ENCODE measurements at regions not wholly inside any gene's neighbourhood (a gene's known extent, or its start where the extent isn't known, plus 50 kb on each side); places are given as distances from the start of the nearest gene placed in this dataset.

GRCh38 chr1:147078606-147079399 lies 93.5 kb downstream of the PRKAB2 start:
- no peaks in the 10 kb centered on the region for H3K9me3 ChIP-seq (replicated peaks; ENCODE audit: control insufficient read depth, insufficient read depth, low read depth, low read length)
- peaks cover 48 to 58% of the 10 kb centered on the region in 2 experiments for H3K27me3 ChIP-seq (ENCODE audit: control insufficient read depth in 2 of 2, insufficient read depth in 2 of 2, low read length in 2 of 2)
- H3K27ac ChIP-seq (ENCODE audit: extremely low read depth, low read depth, low read length), result no peak overlapping the region
- intact Hi-C loops (cut with micrococcal nuclease) (no loop called here), in situ Hi-C loops (cut with MboI) (no loop called here)
- no peak for DNase-seq (ENCODE audit: extremely low read depth in 1 of 4, low spot score in 3 of 4)
- H3K4me3 ChIP-seq, result no peak overlapping the region
- WGBS (ENCODE audit: insufficient coverage, low coverage, missing lambda C conversion rate), result 34% methylated on average over 46 of the region's 52 CpGs
- no peak for TF ChIP-seq MTA2 (IDR thresholded peaks at IDR 0.05; ENCODE audit: low read depth)
- TF ChIP-seq ETS1 (conservative IDR thresholded peaks at IDR 0.05; ENCODE audit: control insufficient read depth, low read depth, low read length), result no peak
- no peak for TF ChIP-seq PPARD (CRISPR knock-in tag; IDR thresholded peaks at IDR 0.05)
- no peak for TF ChIP-seq RFX5 (IDR thresholded peaks at IDR 0.05; ENCODE audit: low read depth, low read length)
- no peak for TF ChIP-seq ZNF217 (CRISPR knock-in tag; IDR thresholded peaks at IDR 0.05)
- TF ChIP-seq ZNF518B (CRISPR knock-in tag; IDR thresholded peaks at IDR 0.05), result no peak
- TF ChIP-seq THAP12 (CRISPR knock-in tag; IDR thresholded peaks at IDR 0.05), result no peak
- TF ChIP-seq SMARCE1 (IDR thresholded peaks at IDR 0.05), result no peak
- TF ChIP-seq PRDM10 (IDR thresholded peaks at IDR 0.05; ENCODE audit: partially characterized antibody), result no peak
- TF ChIP-seq PHB2 (IDR thresholded peaks at IDR 0.05; ENCODE audit: low read depth), result no peak
- peaks cover 2 to 31% of the 10 kb centered on the region in 2 experiments; a peak in 4 of 5 replicates for H3K4me1 ChIP-seq (replicated peaks in 1 of 2; ENCODE audit: control insufficient read depth in 2 of 2, insufficient read depth in 2 of 2, low read length in 2 of 2)
- no peaks in the 10 kb centered on the region for H3K36me3 ChIP-seq (ENCODE audit: control insufficient read depth, insufficient read depth, low read length)
- H4K20me1 ChIP-seq (replicated peaks; ENCODE audit: control insufficient read depth, insufficient read depth, low read length), result no peaks in the 10 kb centered on the region
- H3K9ac ChIP-seq (ENCODE audit: insufficient read depth in 1 of 2, low read depth in 2 of 2, low read length in 2 of 2), result no peak overlapping the region
- POLR2A ChIA-PET, result no interaction called here
- H3K9me1 ChIP-seq (ENCODE audit: control insufficient read depth, insufficient read depth, low read length), result no peaks in the 10 kb centered on the region
- H2AFZ ChIP-seq (ENCODE audit: low read depth, low read length), result no peak overlapping the region
- ATAC-seq, result no peak
- H3K79me2 ChIP-seq (ENCODE audit: control insufficient read depth, insufficient read depth, low read length), result no peaks in the 10 kb centered on the region
- FAIRE-seq, result no peak
- CTCF ChIA-PET (ENCODE audit: low intra/inter-chr PET ratio), result no interaction called here
- no peak overlapping the region for H3K4me2 ChIP-seq (ENCODE audit: insufficient read depth, low read length)
- BruUV-seq (replicated peaks), result no TSS peak

Data from K562 (cell line).